DOHH2 (cell line): ENCODE measurements at regions not wholly inside any gene's neighbourhood (a gene's known extent, or its start where the extent isn't known, plus 50 kb on each side); places are given as distances from the start of the nearest gene placed in this dataset.

Source experiments
- CTCF ChIP-seq: fragments of 200-600 bp; sonication (generic); IDR thresholded peaks from one replicate; pipeline ENCODE4 v1.5.1; 2014; ENCODE audit warnings: antibody characterized with exemption, mild to moderate bottlenecking, low read depth, low read length; ENCODE audit not compliant: poor library complexity, severe bottlenecking
- EZH2phosphoT487 ChIP-seq: fragments of 200-600 bp; sonication (generic); IDR thresholded peaks from 2 replicates; pipeline ENCODE4 v1.6.1; 2017; ENCODE audit warnings: borderline replicate concordance, mild to moderate bottlenecking, antibody characterized with exemption, low read length, moderate library complexity, mixed read lengths

- no peak for TF ChIP-seq CTCF
- no peak for TF ChIP-seq EZH2phosphoT487
These were observed 80.4 kb upstream of the SFMBT2 start for GRCh38 chr10:7491230-7491629.
